ENCODE measurements at regions not wholly inside any gene's neighbourhood (a gene's known extent, or its start where the extent isn't known, plus 50 kb on each side); places are given as distances from the start of the nearest gene placed in this dataset.

DNA sequence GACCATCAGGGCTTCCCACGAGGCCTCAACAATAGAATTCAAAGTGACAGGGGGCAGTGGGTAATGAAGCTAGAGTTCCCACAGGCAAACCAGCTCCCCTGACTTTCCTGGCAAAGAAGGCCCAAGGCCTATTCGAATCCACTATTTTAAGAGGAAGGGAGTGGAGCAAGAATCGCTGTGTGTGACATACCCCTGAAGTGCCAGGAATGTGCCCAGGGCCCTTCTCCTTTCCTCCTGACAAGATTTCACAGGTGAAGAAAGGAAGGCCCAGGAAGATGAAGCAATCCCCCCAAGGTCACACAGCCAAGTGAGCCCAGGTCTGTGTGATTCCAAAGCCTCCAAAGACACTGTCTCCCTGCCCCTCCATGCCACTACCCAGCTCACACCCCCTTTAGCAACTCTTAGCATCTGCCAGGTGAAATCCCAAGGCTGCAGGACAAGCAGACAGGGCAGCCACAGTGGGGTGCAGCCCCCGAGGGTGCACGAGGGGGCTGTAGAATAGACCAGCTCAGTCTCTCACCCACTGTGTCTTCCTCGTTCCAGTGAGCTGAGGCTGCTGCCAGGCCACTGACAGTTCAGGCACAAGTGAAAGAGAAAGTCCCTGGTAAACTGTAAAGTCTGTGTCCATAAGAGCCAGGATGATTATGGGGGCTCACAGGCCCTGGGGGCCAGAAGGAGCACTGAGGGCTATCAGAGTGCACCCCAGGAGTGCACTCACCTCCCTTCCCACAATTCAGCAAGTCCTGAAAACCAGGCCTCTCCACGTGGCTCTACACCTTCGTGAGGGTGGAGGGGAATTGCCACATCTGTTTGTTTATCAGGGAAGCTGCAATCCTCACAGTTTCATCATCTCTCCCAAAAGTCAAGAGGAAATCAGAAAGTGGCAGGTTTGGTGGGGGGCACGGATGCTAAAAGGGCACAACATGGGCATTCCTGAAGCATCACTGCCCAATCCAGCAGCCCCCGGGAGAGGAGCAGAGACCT lies 70.8 kb upstream of the ZMIZ1 start:
- TF ChIP-seq RAD21 (IDR thresholded peaks at IDR 0.05; ENCODE audit: low read depth) (no peak), POLR2A (IDR thresholded peaks at IDR 0.05; ENCODE audit: borderline replicate concordance, extremely low read depth, insufficient read depth, insufficient read length) (no peak), EZH2 (IDR thresholded peaks at IDR 0.05) (no peak), POLR2AphosphoS5 (IDR thresholded peaks at IDR 0.05; ENCODE audit: low read depth, low read length) (no peak), SIN3A (IDR thresholded peaks at IDR 0.05; ENCODE audit: low read depth) (no peak), SRF (IDR thresholded peaks at IDR 0.05; ENCODE audit: low read depth) (no peak), EZH2phosphoT487 (IDR thresholded peaks at IDR 0.05; ENCODE audit: borderline replicate concordance) (no peak)
- TF ChIP-seq, protein P1, sequence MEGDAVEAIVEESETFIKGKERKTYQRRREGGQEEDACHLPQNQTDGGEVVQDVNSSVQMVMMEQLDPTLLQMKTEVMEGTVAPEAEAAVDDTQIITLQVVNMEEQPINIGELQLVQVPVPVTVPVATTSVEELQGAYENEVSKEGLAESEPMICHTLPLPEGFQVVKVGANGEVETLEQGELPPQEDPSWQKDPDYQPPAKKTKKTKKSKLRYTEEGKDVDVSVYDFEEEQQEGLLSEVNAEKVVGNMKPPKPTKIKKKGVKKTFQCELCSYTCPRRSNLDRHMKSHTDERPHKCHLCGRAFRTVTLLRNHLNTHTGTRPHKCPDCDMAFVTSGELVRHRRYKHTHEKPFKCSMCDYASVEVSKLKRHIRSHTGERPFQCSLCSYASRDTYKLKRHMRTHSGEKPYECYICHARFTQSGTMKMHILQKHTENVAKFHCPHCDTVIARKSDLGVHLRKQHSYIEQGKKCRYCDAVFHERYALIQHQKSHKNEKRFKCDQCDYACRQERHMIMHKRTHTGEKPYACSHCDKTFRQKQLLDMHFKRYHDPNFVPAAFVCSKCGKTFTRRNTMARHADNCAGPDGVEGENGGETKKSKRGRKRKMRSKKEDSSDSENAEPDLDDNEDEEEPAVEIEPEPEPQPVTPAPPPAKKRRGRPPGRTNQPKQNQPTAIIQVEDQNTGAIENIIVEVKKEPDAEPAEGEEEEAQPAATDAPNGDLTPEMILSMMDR (IDR thresholded peaks at IDR 0.05 in 2 of 3, conservative IDR thresholded peaks at IDR 0.05 in 1 of 3; ENCODE audit: borderline replicate concordance in 1 of 3, insufficient read depth in 1 of 3, low read depth in 2 of 3, low read length in 2 of 3) = no peak
- TF ChIP-seq, protein P2, sequence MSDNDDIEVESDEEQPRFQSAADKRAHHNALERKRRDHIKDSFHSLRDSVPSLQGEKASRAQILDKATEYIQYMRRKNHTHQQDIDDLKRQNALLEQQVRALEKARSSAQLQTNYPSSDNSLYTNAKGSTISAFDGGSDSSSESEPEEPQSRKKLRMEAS (IDR thresholded peaks at IDR 0.05) = no peak
- TF ChIP-seq, protein P3, sequence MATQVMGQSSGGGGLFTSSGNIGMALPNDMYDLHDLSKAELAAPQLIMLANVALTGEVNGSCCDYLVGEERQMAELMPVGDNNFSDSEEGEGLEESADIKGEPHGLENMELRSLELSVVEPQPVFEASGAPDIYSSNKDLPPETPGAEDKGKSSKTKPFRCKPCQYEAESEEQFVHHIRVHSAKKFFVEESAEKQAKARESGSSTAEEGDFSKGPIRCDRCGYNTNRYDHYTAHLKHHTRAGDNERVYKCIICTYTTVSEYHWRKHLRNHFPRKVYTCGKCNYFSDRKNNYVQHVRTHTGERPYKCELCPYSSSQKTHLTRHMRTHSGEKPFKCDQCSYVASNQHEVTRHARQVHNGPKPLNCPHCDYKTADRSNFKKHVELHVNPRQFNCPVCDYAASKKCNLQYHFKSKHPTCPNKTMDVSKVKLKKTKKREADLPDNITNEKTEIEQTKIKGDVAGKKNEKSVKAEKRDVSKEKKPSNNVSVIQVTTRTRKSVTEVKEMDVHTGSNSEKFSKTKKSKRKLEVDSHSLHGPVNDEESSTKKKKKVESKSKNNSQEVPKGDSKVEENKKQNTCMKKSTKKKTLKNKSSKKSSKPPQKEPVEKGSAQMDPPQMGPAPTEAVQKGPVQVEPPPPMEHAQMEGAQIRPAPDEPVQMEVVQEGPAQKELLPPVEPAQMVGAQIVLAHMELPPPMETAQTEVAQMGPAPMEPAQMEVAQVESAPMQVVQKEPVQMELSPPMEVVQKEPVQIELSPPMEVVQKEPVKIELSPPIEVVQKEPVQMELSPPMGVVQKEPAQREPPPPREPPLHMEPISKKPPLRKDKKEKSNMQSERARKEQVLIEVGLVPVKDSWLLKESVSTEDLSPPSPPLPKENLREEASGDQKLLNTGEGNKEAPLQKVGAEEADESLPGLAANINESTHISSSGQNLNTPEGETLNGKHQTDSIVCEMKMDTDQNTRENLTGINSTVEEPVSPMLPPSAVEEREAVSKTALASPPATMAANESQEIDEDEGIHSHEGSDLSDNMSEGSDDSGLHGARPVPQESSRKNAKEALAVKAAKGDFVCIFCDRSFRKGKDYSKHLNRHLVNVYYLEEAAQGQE (IDR thresholded peaks at IDR 0.05; ENCODE audit: low read depth) = no peak

All from HCT116 (cell line).